H9 (cell line): ENCODE measurements at regions not wholly inside any gene's neighbourhood (a gene's known extent, or its start where the extent isn't known, plus 50 kb on each side); places are given as distances from the start of the nearest gene placed in this dataset.

Experiments used
- DNase-seq: peaks from one replicate; pipeline ENCODE4 v3.0.0-alpha.2; 2017
- H2AFZ ChIP-seq: one replicate; pipeline ENCODE4 v1.6.1; 2013; ENCODE audit warnings: mild to moderate bottlenecking, low read length, control low read depth, moderate library complexity
- H2AK5ac ChIP-seq: 2 replicates; pipeline ENCODE4 v1.6.1; 2013; ENCODE audit warnings: low read length, control low read depth, mixed read lengths; ENCODE audit not compliant: insufficient read length
- H2BK120ac ChIP-seq: one replicate; pipeline ENCODE4 v1.6.1; 2013; ENCODE audit warnings: low read depth, mild to moderate bottlenecking, low read length, control low read depth, inconsistent platforms; ENCODE audit not compliant: poor library complexity, severe bottlenecking
- H2BK12ac ChIP-seq: 2 replicates; pipeline ENCODE4 v1.6.1; 2013; ENCODE audit warnings: low read length, control low read depth, mixed read lengths, low read depth; ENCODE audit not compliant: insufficient read length
- H2BK15ac ChIP-seq: 2 replicates; pipeline ENCODE4 v1.6.1; 2013; ENCODE audit warnings: low read depth, low read length, control low read depth
- H2BK20ac ChIP-seq: one replicate; pipeline ENCODE4 v1.6.1; 2013; ENCODE audit warnings: low read depth, mild to moderate bottlenecking, low read length, control low read depth, inconsistent platforms; ENCODE audit not compliant: poor library complexity, severe bottlenecking
- H2BK5ac ChIP-seq: 2 replicates; pipeline ENCODE4 v1.6.1; 2013; ENCODE audit warnings: low read length, control low read depth, mixed read lengths; ENCODE audit not compliant: insufficient read length
- H3K14ac ChIP-seq: 2 replicates; pipeline ENCODE4 v1.6.1; 2013; ENCODE audit warnings: low read length, control low read depth; ENCODE audit not compliant: insufficient read depth
- H3K18ac ChIP-seq: 2 replicates; pipeline ENCODE4 v1.6.1; 2013; ENCODE audit warnings: low read depth, mild to moderate bottlenecking, mixed read lengths, low read length, control low read depth; ENCODE audit not compliant: insufficient read length
- H3K23ac ChIP-seq: 2 replicates; pipeline ENCODE4 v1.6.1; 2013; ENCODE audit warnings: low read length, control low read depth, mixed read lengths, low read depth; ENCODE audit not compliant: insufficient read length
- H3K23me2 ChIP-seq: 2 replicates; pipeline ENCODE4 v1.6.1; 2013; ENCODE audit warnings: low read depth, mild to moderate bottlenecking, mixed read lengths, low read length, control low read depth; ENCODE audit not compliant: insufficient read length, poor library complexity, severe bottlenecking
- H3K27ac ChIP-seq: 2 replicates; pipeline ENCODE4 v1.5.1; 2013; ENCODE audit warnings: low read length, control low read depth, mixed read lengths, low read depth; ENCODE audit not compliant: insufficient read length
- H3K27me3 ChIP-seq: 2 replicates; pipeline ENCODE4 v1.6.1; 2013; ENCODE audit warnings: low read length, control low read depth, inconsistent platforms; ENCODE audit not compliant: insufficient read depth
- H3K4ac ChIP-seq: 2 replicates; pipeline ENCODE4 v1.6.1; 2013; ENCODE audit warnings: low read depth, mild to moderate bottlenecking, control low read depth, inconsistent platforms, low read length, moderate library complexity
- H3K4me1 ChIP-seq: 2 replicates; pipeline ENCODE4 v1.6.1; 2013; ENCODE audit warnings: low read length, control low read depth, inconsistent platforms; ENCODE audit not compliant: insufficient read depth
- H3K4me2 ChIP-seq: 2 replicates; pipeline ENCODE4 v1.6.1; 2013; ENCODE audit warnings: low read length, control low read depth, mixed read lengths; ENCODE audit not compliant: insufficient read length, insufficient read depth
- H3K56ac ChIP-seq: 2 replicates; pipeline ENCODE4 v1.6.1; 2013; ENCODE audit warnings: low read depth, mild to moderate bottlenecking, mixed read lengths, low read length, control low read depth; ENCODE audit not compliant: insufficient read length
- H3K79me1 ChIP-seq: 2 replicates; pipeline ENCODE4 v1.6.1; 2013; ENCODE audit warnings: low read depth, mild to moderate bottlenecking, moderate library complexity, low read length, control low read depth, inconsistent platforms; ENCODE audit not compliant: insufficient read depth, poor library complexity, severe bottlenecking
- H3K79me2 ChIP-seq: 2 replicates; pipeline ENCODE4 v1.6.1; 2013; ENCODE audit warnings: low read length, control low read depth, inconsistent platforms; ENCODE audit not compliant: insufficient read depth
- H3K9ac ChIP-seq: 2 replicates; pipeline ENCODE4 v1.6.1; 2013; ENCODE audit warnings: low read length, control low read depth, mixed read lengths; ENCODE audit not compliant: insufficient read length; ENCODE audit errors: extremely low read depth
- H3K9me3 ChIP-seq: one replicate; pipeline ENCODE4 v1.6.1; 2013; ENCODE audit warnings: low read depth, low read length, inconsistent platforms; ENCODE audit not compliant: control insufficient read depth
- H3T11ph ChIP-seq: one replicate; pipeline ENCODE4 v1.6.1; 2013; ENCODE audit warnings: mild to moderate bottlenecking, low read length, control low read depth, inconsistent platforms
- H4K20me1 ChIP-seq: one replicate; pipeline ENCODE4 v1.6.1; 2013; ENCODE audit not compliant: control insufficient read depth, insufficient read length, insufficient read depth
- H4K5ac ChIP-seq: 2 replicates; pipeline ENCODE4 v1.6.1; 2013; ENCODE audit warnings: low read depth, mild to moderate bottlenecking, mixed read lengths, low read length, control low read depth; ENCODE audit not compliant: insufficient read length
- H4K8ac ChIP-seq: replicated peaks from 2 replicates; pipeline ENCODE4 v1.6.1; 2013; ENCODE audit warnings: low read length, control low read depth, mixed read lengths, low read depth; ENCODE audit not compliant: insufficient read length
- H4K91ac ChIP-seq: 2 replicates; pipeline ENCODE4 v1.6.1; 2013; ENCODE audit warnings: low read depth, mild to moderate bottlenecking, moderate library complexity, mixed read lengths, low read length, control low read depth; ENCODE audit not compliant: insufficient read length
- H3K27ac Mint-ChIP-seq, 3 experiments: 2 replicates in 2 of 3; 3 replicates in 1 of 3; pipeline ENCODE4 v1.8.0; 2020 to 2021; ENCODE audit warnings: mixed read lengths in 3 of 3, mild to moderate bottlenecking in 1 of 3, moderate library complexity in 1 of 3
- H3K27me3 Mint-ChIP-seq: 2 replicates; pipeline ENCODE4 v1.8.0; 2021; ENCODE audit warnings: low read depth, mild to moderate bottlenecking, moderate library complexity, mixed read lengths
- H3K36me3 Mint-ChIP-seq, 3 experiments: 2 replicates in 2 of 3; 3 replicates in 1 of 3; pipeline ENCODE4 v1.8.0; 2020 to 2021; ENCODE audit warnings: low read depth in 3 of 3, mixed read lengths in 3 of 3; ENCODE audit not compliant: insufficient read depth in 1 of 3
- H3K4me1 Mint-ChIP-seq, 2 experiments: 2 replicates each; pipeline ENCODE4 v1.8.0; 2020; ENCODE audit warnings: mixed read lengths in 2 of 2
- H3K4me3 Mint-ChIP-seq, 2 experiments: 2 replicates in 1 of 2; 3 replicates in 1 of 2; pipeline ENCODE4 v1.8.0; 2020 to 2021; ENCODE audit warnings: mild to moderate bottlenecking in 2 of 2, mixed read lengths in 2 of 2, moderate library complexity in 1 of 2
- H3K9me3 Mint-ChIP-seq, 2 experiments: 2 replicates in 1 of 2; 3 replicates in 1 of 2; pipeline ENCODE4 v1.8.0; 2020; ENCODE audit warnings: mild to moderate bottlenecking in 2 of 2, mixed read lengths in 2 of 2, moderate library complexity in 1 of 2
- CTCF ChIP-seq: fragments of 200-600 bp; sonication (generic); conservative IDR thresholded peaks from 3 replicates; pipeline ENCODE4 v1.8.0; 2021; ENCODE audit warnings: antibody characterized with exemption, mild to moderate bottlenecking
- WGBS: extraction: QIAGEN DNeasy Blood & Tissue Kit; methylation state at CpG from one replicate; pipeline ENCODE4 v1.1.7; 2013; ENCODE audit warnings: missing lambda C conversion rate, low lambda C conversion rate, mixed read lengths; ENCODE audit not compliant: insufficient read length; ENCODE audit errors: extremely low coverage; 5-methylcytosine and 5-hydroxymethylcytosine counted together

GRCh38 chr2:183696028-183696427 lies 571.8 kb downstream of the NUP35 start:
- no peaks in the 10 kb centered on the region for H4K20me1 ChIP-seq
- no peak overlapping the region for H3T11ph ChIP-seq
- no peak overlapping the region for H3K14ac ChIP-seq
- H3K23ac ChIP-seq = no peak overlapping the region
- no peak overlapping the region for H2BK15ac ChIP-seq
- H3K9ac ChIP-seq = no peak overlapping the region
- H3K23me2 ChIP-seq = no peaks in the 10 kb centered on the region
- no peak overlapping the region for H2BK12ac ChIP-seq
- H3K9me3 ChIP-seq = no peaks in the 10 kb centered on the region
- TF ChIP-seq CTCF = no peak
- no CpG with 5 or more reads among the region's 4 CpGs for WGBS
- H2BK5ac ChIP-seq = no peak overlapping the region
- no peak overlapping the region for H4K91ac ChIP-seq
- H2BK20ac ChIP-seq = no peak overlapping the region
- H3K56ac ChIP-seq = no peak overlapping the region
- no peak overlapping the region for H3K27ac ChIP-seq
- Mint-ChIP-seq H3K27me3 (no peaks in the 10 kb centered on the region), H3K27ac (no peak overlapping the region), H3K9me3 (peaks cover 3 to 9% of the 10 kb centered on the region in 2 experiments; a peak in 4 of 5 replicates), H3K4me3 (no peak overlapping the region), H3K36me3 (peaks cover 3 to 11% (median 5%) of the 10 kb centered on the region in 3 experiments; a peak in 4 of 7 replicates), H3K4me1 (no peaks in the 10 kb centered on the region)
- no peak overlapping the region for H4K5ac ChIP-seq
- no peak overlapping the region for H3K4ac ChIP-seq
- H3K4me1 ChIP-seq = no peaks in the 10 kb centered on the region
- H3K27me3 ChIP-seq = no peaks in the 10 kb centered on the region
- no peak overlapping the region for H4K8ac ChIP-seq
- no peak overlapping the region for H3K18ac ChIP-seq
- no peak for DNase-seq
- no peak overlapping the region for H2BK120ac ChIP-seq
- H3K4me2 ChIP-seq = no peak overlapping the region
- H3K79me1 ChIP-seq = no peaks in the 10 kb centered on the region
- H3K79me2 ChIP-seq = no peaks in the 10 kb centered on the region
- H2AK5ac ChIP-seq = no peak overlapping the region
- no peak overlapping the region for H2AFZ ChIP-seq
